ENCODE measurements at regions not wholly inside any gene's neighbourhood (a gene's known extent, or its start where the extent isn't known, plus 50 kb on each side); places are given as distances from the start of the nearest gene placed in this dataset.

GRCh38 chr17:77490361-77491183, 349.8 kb downstream of the SEC14L1 start:
- no peak for TF ChIP-seq CTCF (IDR thresholded peaks at IDR 0.05; ENCODE audit: extremely low read depth, insufficient read depth, missing control alignments)
- no peak for DNase-seq (ENCODE audit: low spot score)
- in situ Hi-C loops (cut with MboI; ENCODE audit: low pct_unique_long_range_greater_than_20kb, low sequenced_read_pairs, unreplicated experiment) = loop anchor here (10.0 kb wide), 2 partner anchors 66 to 166 kb away; no protein-coding TSS in a partner anchor

- TF ChIP-seq CTCF (IDR thresholded peaks at IDR 0.05; ENCODE audit: extremely low read depth, insufficient read depth, missing control alignments) = no peak
- DNase-seq (ENCODE audit: low spot score) = no peak
- in situ Hi-C loops (cut with MboI; ENCODE audit: low pct_unique_long_range_greater_than_20kb, low sequenced_read_pairs, unreplicated experiment) = loop anchor here (10.0 kb wide), 2 partner anchors 67 to 167 kb away; no protein-coding TSS in a partner anchor
These were observed 351.2 kb downstream of the SEC14L1 start for GRCh38 chr17:77491921-77492445.

- in situ Hi-C loops (cut with MboI; ENCODE audit: low pct_unique_long_range_greater_than_20kb, low sequenced_read_pairs, unreplicated experiment) = loop anchor here (10.0 kb wide), 2 partner anchors 68 to 168 kb away; no protein-coding TSS in a partner anchor
- TF ChIP-seq CTCF (IDR thresholded peaks at IDR 0.05; ENCODE audit: extremely low read depth, insufficient read depth, missing control alignments) = no peak
- no peak for DNase-seq (ENCODE audit: low spot score)
These were observed 351.9 kb downstream of the SEC14L1 start for GRCh38 chr17:77492446-77493237.

GRCh38 chr17:77493238-77493820, 352.6 kb downstream of the SEC14L1 start:
- DNase-seq (ENCODE audit: low spot score) = no peak
- in situ Hi-C loops (cut with MboI; ENCODE audit: low pct_unique_long_range_greater_than_20kb, low sequenced_read_pairs, unreplicated experiment) = loop anchor here (10.0 kb wide), 2 partner anchors 69 to 169 kb away; no protein-coding TSS in a partner anchor
- TF ChIP-seq CTCF (IDR thresholded peaks at IDR 0.05; ENCODE audit: extremely low read depth, insufficient read depth, missing control alignments) = no peak

GRCh38 chr17:77493901-77494663, 353.3 kb downstream of the SEC14L1 start:
- in situ Hi-C loops (cut with MboI; ENCODE audit: low pct_unique_long_range_greater_than_20kb, low sequenced_read_pairs, unreplicated experiment) = loop anchor here (10.0 kb wide), 2 partner anchors 69 to 169 kb away; no protein-coding TSS in a partner anchor
- no peak for TF ChIP-seq CTCF (IDR thresholded peaks at IDR 0.05; ENCODE audit: extremely low read depth, insufficient read depth, missing control alignments)
- no peak for DNase-seq (ENCODE audit: low spot score)

Data from GM13977 (cell line).